DOHH2 (cell line): ENCODE measurements at regions not wholly inside any gene's neighbourhood (a gene's known extent, or its start where the extent isn't known, plus 50 kb on each side); places are given as distances from the start of the nearest gene placed in this dataset.

ENCODE experiments used
- H3F3A ChIP-seq: fragments of 200-600 bp; sonication (generic), shearing (Covaris generic); 2 replicates; pipeline ENCODE4 v1.6.0; 2016; ENCODE audit warnings: antibody characterized with exemption, mild to moderate bottlenecking; ENCODE audit not compliant: control insufficient read depth, insufficient read depth
- H3K27ac ChIP-seq: fragments of 200-600 bp; sonication (generic); 2 replicates; pipeline ENCODE4 v1.5.1; 2014; ENCODE audit warnings: low read depth, mild to moderate bottlenecking, low read length, moderate library complexity
- H3K27me3 ChIP-seq: fragments of 200-600 bp; sonication (generic); 2 replicates; pipeline ENCODE4 v1.6.1; 2014; ENCODE audit warnings: mild to moderate bottlenecking, low read length, mixed read lengths; ENCODE audit not compliant: control insufficient read depth
- H3K36me3 ChIP-seq: fragments of 200-600 bp; sonication (generic); 2 replicates; pipeline ENCODE4 v1.6.1; 2014; ENCODE audit warnings: mild to moderate bottlenecking, low read length, moderate library complexity, mixed read lengths; ENCODE audit not compliant: control insufficient read depth
- H3K4me1 ChIP-seq: fragments of 200-600 bp; sonication (generic); 2 replicates; pipeline ENCODE4 v1.6.1; 2014; ENCODE audit warnings: mild to moderate bottlenecking, low read length, mixed read lengths; ENCODE audit not compliant: control insufficient read depth
- H3K4me2 ChIP-seq: fragments of 200-600 bp; sonication (generic); 2 replicates; pipeline ENCODE4 v1.6.0; 2014; ENCODE audit warnings: mild to moderate bottlenecking, low read length, moderate library complexity
- H3K4me3 ChIP-seq: fragments of 200-600 bp; sonication (generic); 2 replicates; pipeline ENCODE4 v1.5.1; 2014; ENCODE audit warnings: mild to moderate bottlenecking, low read length, mixed read lengths
- H3K79me2 ChIP-seq: fragments of 200-600 bp; sonication (generic); 2 replicates; pipeline ENCODE4 v1.6.1; 2014; ENCODE audit warnings: mild to moderate bottlenecking, low read length, mixed read lengths; ENCODE audit not compliant: control insufficient read depth
- H3K9me2 ChIP-seq: fragments of 200-600 bp; sonication (generic); replicated peaks from 2 replicates; pipeline ENCODE4 v1.6.1; 2014; ENCODE audit warnings: mild to moderate bottlenecking, low read length, mixed read lengths; ENCODE audit not compliant: control insufficient read depth
- H3K9me3 ChIP-seq: fragments of 200-600 bp; sonication (generic); 2 replicates; pipeline ENCODE4 v1.6.1; 2014; ENCODE audit warnings: antibody characterized with exemption, low read length, mixed read lengths; ENCODE audit not compliant: control insufficient read depth, insufficient read depth
- H4K20me1 ChIP-seq: fragments of 200-600 bp; sonication (generic); 2 replicates; pipeline ENCODE4 v1.6.0; 2014; ENCODE audit warnings: low read depth, mild to moderate bottlenecking, antibody characterized with exemption, low read length, moderate library complexity; ENCODE audit not compliant: control insufficient read depth, insufficient read depth
- CTCF ChIP-seq: fragments of 200-600 bp; sonication (generic); IDR thresholded peaks from one replicate; pipeline ENCODE4 v1.5.1; 2014; ENCODE audit warnings: antibody characterized with exemption, mild to moderate bottlenecking, low read depth, low read length; ENCODE audit not compliant: poor library complexity, severe bottlenecking
- EZH2phosphoT487 ChIP-seq: fragments of 200-600 bp; sonication (generic); IDR thresholded peaks from 2 replicates; pipeline ENCODE4 v1.6.1; 2017; ENCODE audit warnings: borderline replicate concordance, mild to moderate bottlenecking, antibody characterized with exemption, low read length, moderate library complexity, mixed read lengths

- Histone ChIP-seq H4K20me1 (no peaks in the 10 kb centered on the region), H3K4me1 (no peaks in the 10 kb centered on the region), H3K9me2 (no peaks in the 10 kb centered on the region), H3K4me3 (no peak overlapping the region), H3K27ac (no peak overlapping the region), H3F3A (no peaks in the 10 kb centered on the region), H3K9me3 (no peaks in the 10 kb centered on the region; the same call in 1 of the 2 replicates), H3K79me2 (no peaks in the 10 kb centered on the region), H3K27me3 (no peaks in the 10 kb centered on the region), H3K36me3 (no peaks in the 10 kb centered on the region), H3K4me2 (no peak overlapping the region)
- no peak for TF ChIP-seq EZH2phosphoT487
- TF ChIP-seq CTCF, result no peak
These were observed 618.4 kb downstream of the MMUT start for GRCh38 chr6:48844696-48845095.

- TF ChIP-seq EZH2phosphoT487, result no peak
- TF ChIP-seq CTCF, result no peak
- H3K4me3 ChIP-seq, result no peak overlapping the region
- no peaks in the 10 kb centered on the region for H3K79me2 ChIP-seq
- no peak overlapping the region for H3K27ac ChIP-seq
- no peaks in the 10 kb centered on the region for H3K36me3 ChIP-seq
- no peaks in the 10 kb centered on the region for H3K9me2 ChIP-seq
- no peaks in the 10 kb centered on the region for H4K20me1 ChIP-seq
- no peaks in the 10 kb centered on the region for H3K27me3 ChIP-seq
- H3K4me1 ChIP-seq, result no peaks in the 10 kb centered on the region
- H3K4me2 ChIP-seq, result no peak overlapping the region
- no peaks in the 10 kb centered on the region for H3F3A ChIP-seq
- no peaks in the 10 kb centered on the region for H3K9me3 ChIP-seq
These were observed 622.2 kb downstream of the MMUT start for GRCh38 chr6:48840896-48841295.

GRCh38 chr6:48839206-48839605 lies 623.8 kb downstream of the MMUT start:
- Histone ChIP-seq H3K27ac (no peak overlapping the region), H3K4me3 (no peak overlapping the region), H3K4me1 (no peaks in the 10 kb centered on the region), H3K36me3 (no peaks in the 10 kb centered on the region), H3K9me3 (no peaks in the 10 kb centered on the region), H4K20me1 (no peaks in the 10 kb centered on the region), H3K27me3 (no peaks in the 10 kb centered on the region), H3K9me2 (no peaks in the 10 kb centered on the region), H3K79me2 (no peaks in the 10 kb centered on the region), H3F3A (no peaks in the 10 kb centered on the region), H3K4me2 (no peak overlapping the region)
- TF ChIP-seq EZH2phosphoT487 (no peak), CTCF (no peak)

- Histone ChIP-seq H3K27ac (no peak overlapping the region), H3F3A (no peaks in the 10 kb centered on the region), H3K4me3 (no peak overlapping the region), H3K27me3 (no peaks in the 10 kb centered on the region), H3K79me2 (no peaks in the 10 kb centered on the region), H3K9me2 (no peaks in the 10 kb centered on the region), H3K36me3 (no peaks in the 10 kb centered on the region), H4K20me1 (no peaks in the 10 kb centered on the region), H3K9me3 (no peaks in the 10 kb centered on the region), H3K4me2 (no peak overlapping the region), H3K4me1 (no peaks in the 10 kb centered on the region)
- TF ChIP-seq CTCF (no peak), EZH2phosphoT487 (no peak)
These were observed 625.3 kb downstream of the MMUT start for GRCh38 chr6:48837744-48838143.
